Loucy (cell line): ENCODE measurements at regions not wholly inside any gene's neighbourhood (a gene's known extent, or its start where the extent isn't known, plus 50 kb on each side); places are given as distances from the start of the nearest gene placed in this dataset.

ENCODE experiments used
- CTCF ChIP-seq: fragments of 200-600 bp; sonication (generic); conservative IDR thresholded peaks from 2 replicates; pipeline ENCODE4 v1.5.1; 2014; ENCODE audit warnings: mild to moderate bottlenecking, antibody characterized with exemption, low read length
- EZH2phosphoT487 ChIP-seq: fragments of 200-600 bp; IDR thresholded peaks from 2 replicates; pipeline ENCODE4 v1.6.1; 2018; ENCODE audit warnings: antibody characterized with exemption, mild to moderate bottlenecking, moderate library complexity, borderline replicate concordance

DNA sequence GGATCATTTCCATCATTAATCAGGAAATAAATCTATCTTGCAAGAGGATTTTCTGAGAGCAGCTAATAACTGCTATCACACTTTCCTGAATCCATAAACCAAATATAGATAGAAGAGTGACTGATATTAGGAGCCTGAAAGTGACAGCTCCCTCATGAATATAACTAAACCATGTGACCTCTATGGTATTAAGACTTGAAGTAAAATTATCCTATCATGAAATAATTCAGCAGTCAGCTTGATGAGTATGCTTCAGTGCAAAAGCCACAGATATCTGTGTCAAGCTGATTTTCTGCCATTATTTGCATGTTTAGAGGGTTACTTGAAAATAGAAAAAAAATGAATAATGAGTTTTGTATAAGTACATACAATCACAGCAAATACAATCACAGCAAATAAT is 80.1 kb upstream of the PPP1R3A start:
- TF ChIP-seq CTCF, result no peak
- TF ChIP-seq EZH2phosphoT487, result no peak
